GM10266 (cell line): ENCODE measurements at regions not wholly inside any gene's neighbourhood (a gene's known extent, or its start where the extent isn't known, plus 50 kb on each side); places are given as distances from the start of the nearest gene placed in this dataset.

Experiments used
- DNase-seq: peaks from one replicate; pipeline ENCODE4 v3.0.0; 2012; ENCODE audit errors: extremely low spot score
- CTCF ChIP-seq: IDR thresholded peaks from 2 replicates; pipeline ENCODE4 v1.5.1; 2012; ENCODE audit warnings: mild to moderate bottlenecking, low read depth; ENCODE audit not compliant: control insufficient read depth, insufficient read depth; ENCODE audit errors: missing control alignments

GRCh38 chr20:40617594-40617993 is 71.4 kb downstream of the MAFB start:
- no peak for TF ChIP-seq CTCF
- DNase-seq = no peak

GRCh38 chr20:40612837-40613236 is 76.2 kb downstream of the MAFB start:
- TF ChIP-seq CTCF = no peak
- no peak for DNase-seq

- no peak for TF ChIP-seq CTCF
- DNase-seq = no peak
These were observed 76.8 kb downstream of the MAFB start for GRCh38 chr20:40612247-40612646.

GRCh38 chr20:40610730-40611129 is 78.3 kb downstream of the MAFB start:
- TF ChIP-seq CTCF = no peak
- no peak for DNase-seq

- no peak for TF ChIP-seq CTCF
- DNase-seq = no peak
These were observed 81.1 kb downstream of the MAFB start for GRCh38 chr20:40607927-40608326.

- DNase-seq = no peak
- no peak for TF ChIP-seq CTCF
These were observed 82.4 kb downstream of the MAFB start for GRCh38 chr20:40606660-40607059.

- TF ChIP-seq CTCF = no peak
- no peak for DNase-seq
These were observed 82.8 kb downstream of the MAFB start for GRCh38 chr20:40606237-40606636.
